ENCODE measurements at regions not wholly inside any gene's neighbourhood (a gene's known extent, or its start where the extent isn't known, plus 50 kb on each side); places are given as distances from the start of the nearest gene placed in this dataset.

DNA sequence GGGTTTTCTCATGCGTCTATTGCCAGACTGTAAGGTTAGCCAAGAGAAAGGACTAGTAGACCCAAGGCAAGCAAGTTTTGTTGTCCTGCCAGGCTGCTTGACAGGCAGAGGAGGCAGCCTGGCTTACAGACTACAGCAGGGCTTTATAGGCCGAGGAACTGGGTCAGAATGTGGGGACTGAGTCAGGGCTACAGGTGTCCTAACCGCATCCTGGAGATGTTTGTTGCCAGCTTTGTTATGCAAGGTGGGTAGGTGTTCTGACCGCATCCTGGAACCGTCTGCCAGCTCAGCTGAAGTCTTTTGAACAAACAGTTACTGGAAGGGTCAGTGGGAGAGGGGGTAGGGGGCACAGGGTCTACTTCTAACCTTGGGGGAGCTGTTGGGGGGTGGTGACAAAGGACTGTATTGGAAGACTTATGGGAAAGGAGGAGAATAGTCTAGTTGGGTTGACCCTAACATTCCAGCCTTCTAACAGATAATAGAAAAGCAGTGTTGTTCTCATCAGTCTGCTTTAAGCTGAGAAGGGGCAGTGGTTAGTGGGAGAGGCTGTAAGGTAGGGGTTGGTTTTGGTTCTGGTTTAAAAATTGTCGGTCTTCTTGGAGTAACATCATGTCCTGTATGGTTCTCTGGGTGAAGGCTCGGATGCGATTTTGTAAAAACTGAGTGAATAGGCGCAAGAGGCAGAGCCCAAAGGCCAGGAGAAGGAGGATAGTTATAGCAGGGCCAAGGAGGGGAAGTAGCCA is 913.8 kb upstream of the SLITRK5 start:
- DNase-seq: no peak

GRCh38 chr13:86758116-86758515 is 913.1 kb upstream of the SLITRK5 start:
- DNase-seq: no peak

DNA sequence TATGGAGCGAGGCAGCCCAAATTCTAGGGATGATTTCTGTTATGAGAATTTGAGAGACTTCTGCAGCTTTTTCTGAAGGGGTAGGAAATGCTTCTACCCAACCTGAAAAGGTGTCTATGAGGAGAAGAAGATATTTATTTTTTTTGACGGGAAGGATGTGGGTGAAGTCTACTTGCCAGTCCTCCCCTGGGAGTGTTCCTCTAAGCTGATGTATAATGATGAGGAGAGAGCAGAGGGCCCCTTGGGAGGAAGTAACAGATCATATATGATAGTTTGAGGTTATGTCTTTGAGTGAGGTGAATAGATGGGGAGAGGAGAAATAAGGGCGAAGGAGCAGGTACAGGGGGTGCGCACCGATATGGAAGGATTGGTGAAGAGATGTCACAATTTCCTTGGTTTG is 910.6 kb upstream of the SLITRK5 start:
- DNase-seq: no peak

GRCh38 chr13:86765462-86765861 is 905.7 kb upstream of the SLITRK5 start:
- DNase-seq: no peak

- DNase-seq: no peak
Measured at GRCh38 chr13:86788616-86789015, 882.6 kb upstream of the SLITRK5 start.

DNA sequence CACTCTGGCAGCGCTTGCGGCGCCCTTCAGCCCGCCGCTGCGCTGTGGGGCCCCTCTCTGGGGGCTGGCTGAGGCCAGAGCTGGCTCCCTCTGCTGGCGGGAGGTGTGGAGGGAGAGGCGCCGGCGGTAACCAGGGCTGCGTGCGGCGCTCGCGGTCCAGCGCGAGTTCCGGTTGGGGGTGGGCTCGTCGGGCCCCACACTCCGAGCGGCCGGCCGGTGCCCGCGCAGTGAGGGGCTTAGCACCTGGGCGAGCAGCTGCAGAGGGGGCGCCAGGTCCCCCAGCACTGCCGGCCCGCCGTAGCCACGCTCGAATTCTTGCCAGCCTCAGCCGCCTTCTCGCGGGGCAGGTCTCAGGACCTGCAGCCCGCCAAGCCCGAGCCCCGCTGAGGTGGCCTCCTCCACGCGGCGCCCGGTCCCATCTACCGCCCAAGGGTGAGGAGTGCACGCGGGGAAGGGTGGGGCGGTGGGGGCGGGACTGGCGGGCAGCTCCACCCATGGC is 879.0 kb upstream of the SLITRK5 start:
- DNase-seq: no peak

GRCh38 chr13:86795858-86796257 is 875.3 kb upstream of the SLITRK5 start:
- DNase-seq: no peak

- DNase-seq: no peak
Measured at GRCh38 chr13:86810361-86810760, 860.8 kb upstream of the SLITRK5 start.

- no peak for DNase-seq
Measured at GRCh38 chr13:86813198-86813597, 858.0 kb upstream of the SLITRK5 start.

- DNase-seq: no peak
Measured at GRCh38 chr13:86825410-86825809, 845.8 kb upstream of the SLITRK5 start.

DNA sequence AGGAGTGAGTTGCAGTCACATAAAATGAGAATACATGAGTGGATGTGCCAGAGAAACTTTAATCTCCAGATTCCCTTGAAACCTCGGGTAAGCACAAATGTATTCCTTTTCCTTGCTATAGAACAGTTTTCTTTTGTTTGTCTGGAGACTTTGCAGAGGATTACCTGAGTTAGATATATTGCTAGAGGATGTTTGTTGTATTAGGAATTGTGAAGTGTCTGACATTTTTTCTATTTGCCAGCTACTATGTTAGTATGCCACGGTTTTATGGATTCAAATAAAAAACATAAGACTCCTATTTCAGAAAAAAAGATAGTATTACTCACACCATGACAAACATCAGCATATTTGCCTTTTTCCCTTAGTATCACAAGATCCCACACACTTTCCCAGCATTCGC is 844.9 kb upstream of the SLITRK5 start:
- DNase-seq: no peak

DNA sequence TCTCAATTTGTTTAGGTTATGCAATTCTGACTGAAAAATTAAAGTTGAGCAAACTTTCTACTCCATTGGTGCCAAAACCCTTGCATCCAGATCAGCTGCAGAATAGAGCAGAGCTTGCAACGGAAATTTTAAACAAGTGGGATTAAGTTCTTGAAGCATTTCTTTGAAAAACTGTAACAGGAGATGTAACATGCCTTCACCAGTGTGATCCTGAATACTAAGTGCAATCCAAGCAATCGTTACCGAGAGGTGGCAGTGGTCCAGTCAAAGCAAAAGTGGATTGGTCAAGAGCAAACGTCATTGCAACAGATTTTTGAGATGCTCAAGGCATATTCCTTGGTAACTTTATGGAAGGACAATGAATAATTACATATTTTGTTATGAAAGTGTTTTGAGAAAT is 841.1 kb upstream of the SLITRK5 start:
- no peak for DNase-seq

- no peak for DNase-seq
Measured at GRCh38 chr13:86831084-86831483, 840.1 kb upstream of the SLITRK5 start.

GRCh38 chr13:86838411-86839120 is 832.6 kb upstream of the SLITRK5 start:
- DNase-seq: no peak

DNA sequence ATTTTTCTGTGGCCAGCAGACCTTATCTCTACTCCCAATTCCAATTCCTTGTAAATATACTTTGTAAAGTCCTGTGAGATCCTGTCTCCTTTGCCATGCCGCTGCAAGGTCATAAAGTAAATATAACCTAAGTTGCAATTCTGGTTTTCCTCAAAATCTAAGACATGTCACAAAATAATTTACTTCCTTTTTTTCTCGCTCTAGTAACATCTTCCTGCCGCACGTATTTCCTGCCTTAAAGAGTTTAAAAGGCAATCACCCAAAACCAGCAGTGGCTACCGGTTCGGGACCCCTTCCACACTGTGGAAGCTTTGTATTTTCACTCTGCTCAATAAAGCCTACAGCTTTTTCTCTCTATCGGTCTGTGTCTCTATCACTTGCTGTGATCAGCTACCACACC is 832.0 kb upstream of the SLITRK5 start:
- DNase-seq: no peak

DNA sequence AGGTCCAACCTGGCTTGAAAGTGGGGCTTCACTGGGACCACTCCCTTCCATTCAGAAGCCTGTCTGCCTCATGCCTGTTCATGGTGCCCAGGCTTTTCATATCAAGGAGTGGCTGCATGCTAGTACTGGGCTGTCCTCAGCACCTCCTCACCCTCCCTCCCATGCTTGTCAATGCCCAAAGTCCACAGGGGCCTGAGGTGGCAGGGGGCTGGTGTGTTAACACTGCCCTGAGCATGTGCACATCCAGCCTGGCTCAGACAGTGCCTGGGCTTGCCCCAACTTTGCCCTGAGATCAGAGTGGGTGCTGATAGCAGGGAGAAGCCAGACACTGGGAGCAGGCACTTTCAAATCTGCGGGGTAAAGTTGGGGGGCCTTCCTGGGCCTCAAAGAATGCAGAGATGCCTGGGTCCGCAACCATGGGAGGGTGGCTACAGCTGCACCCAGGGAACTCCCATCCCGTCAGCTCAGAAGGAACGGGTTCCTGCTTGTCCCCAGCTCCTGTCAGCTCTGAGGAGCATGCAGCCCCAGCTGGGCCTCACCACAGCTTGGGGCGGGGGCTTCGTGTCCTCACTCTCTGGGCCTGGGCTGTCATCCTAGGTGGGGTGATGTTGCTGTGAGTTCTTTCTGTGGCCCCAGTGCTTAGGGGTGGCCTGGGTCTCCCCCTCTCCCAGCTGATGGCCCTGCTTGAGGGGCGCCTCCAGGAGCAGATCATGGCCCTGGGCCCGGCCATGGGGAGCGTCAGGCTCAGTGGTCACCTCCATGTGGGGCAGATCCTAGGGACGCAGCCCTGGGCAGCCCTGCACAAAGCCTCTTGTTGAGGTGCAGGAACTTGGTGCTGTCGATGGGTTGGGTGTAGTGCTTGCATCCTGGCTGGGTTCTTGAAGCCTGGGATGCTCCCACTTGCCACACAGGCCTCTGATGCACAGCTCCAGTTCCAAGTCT is 830.6 kb upstream of the SLITRK5 start:
- no peak for DNase-seq

DNA sequence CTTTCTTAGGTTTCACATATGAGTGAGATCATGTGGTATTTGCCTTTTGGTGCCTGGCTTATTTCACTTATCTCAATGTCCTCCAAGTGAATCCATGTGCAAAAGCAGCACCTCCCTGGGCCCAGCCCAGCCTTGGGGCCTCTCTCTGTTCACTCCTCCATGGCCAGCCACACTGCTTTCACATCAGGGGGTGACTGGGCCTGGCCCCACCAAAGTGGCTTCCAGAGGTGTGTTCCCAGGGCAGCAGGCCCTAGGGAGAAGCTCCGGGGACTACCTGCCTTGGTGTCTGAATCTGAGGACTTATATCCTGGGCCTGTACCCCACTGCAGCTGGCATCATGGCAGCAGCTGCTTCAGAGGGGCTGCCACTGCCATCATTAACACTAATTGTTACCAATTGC is 829.9 kb upstream of the SLITRK5 start:
- DNase-seq: no peak

DNA sequence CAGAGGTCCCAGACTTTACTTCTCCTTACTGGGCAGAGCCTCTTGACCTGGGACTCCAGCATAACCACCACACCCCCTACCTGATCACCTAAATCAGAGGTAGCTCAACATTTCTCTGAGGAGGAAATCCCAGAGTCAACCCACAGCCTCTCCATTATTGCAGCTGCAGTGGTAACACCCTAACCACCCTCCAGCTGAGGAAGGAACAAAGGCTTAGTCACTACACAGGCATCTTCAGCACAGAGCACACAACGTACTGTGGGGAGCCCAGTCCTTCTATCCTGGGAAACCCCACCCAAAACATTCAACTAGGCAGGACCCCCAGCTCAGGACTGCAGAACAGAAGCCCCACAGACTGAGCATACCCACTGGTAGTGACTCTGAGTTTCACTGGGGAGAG is 824.7 kb upstream of the SLITRK5 start:
- DNase-seq: no peak

- no peak for DNase-seq
Measured at GRCh38 chr13:86848716-86849115, 822.5 kb upstream of the SLITRK5 start.

GRCh38 chr13:86856991-86857390 is 814.2 kb upstream of the SLITRK5 start:
- DNase-seq: no peak

DNA sequence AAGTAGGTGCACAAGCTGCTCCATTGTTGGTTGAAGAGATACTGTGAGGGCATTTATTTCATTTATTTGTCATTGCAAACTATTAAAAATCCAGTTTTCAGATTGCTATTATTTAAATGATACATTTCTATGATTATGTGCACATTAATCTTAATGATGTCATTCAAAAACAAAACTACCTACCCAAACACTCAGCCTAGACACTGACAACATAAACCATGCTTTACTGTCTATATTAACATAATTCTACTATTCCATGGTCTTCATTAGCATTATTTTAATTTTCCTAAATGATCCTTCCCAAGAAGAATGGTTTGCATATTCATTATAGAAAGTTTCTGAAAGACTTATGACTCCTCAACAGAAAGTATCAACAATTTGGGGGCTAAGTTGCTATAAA is 813.0 kb upstream of the SLITRK5 start:
- no peak for DNase-seq

DNA sequence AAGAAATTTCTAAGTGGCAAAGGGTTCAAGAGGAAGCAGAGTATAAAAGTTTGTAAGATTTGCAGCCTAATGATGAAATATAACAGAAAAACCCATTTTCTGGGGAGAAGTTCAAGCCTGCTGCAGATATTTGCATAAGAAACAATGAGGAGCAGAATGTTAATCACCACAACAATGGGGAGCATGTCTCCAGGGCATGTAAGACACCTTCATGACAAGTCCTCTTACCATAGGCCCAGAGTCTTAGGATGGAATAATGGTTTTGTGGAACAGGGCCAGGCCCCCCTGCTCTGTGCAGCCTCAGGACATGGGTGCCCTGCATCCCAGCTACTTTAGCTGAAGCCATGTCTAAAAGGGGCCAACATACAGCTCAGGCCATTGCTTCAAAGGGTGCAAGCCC is 809.0 kb upstream of the SLITRK5 start:
- no peak for DNase-seq

DNA sequence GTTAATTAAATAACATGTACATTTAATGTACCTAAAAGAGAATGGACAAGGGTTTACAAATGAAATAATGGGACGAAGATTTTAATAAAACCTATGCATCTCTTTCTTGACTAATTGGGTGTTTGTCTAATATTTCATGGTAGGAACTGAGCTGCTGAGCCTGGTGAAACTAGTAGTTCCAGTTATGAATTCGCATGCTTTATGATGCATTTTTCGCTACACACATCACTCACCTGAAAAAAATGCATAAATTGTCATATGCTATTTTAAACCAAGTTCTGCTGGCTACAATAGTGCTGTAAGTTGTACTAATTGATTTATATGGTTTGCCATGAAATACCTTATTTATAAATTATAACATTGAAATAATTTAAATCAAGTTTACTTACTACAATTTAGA is 806.8 kb upstream of the SLITRK5 start:
- no peak for DNase-seq
